GM18517 (cell line): ENCODE measurements at regions not wholly inside any gene's neighbourhood (a gene's known extent, or its start where the extent isn't known, plus 50 kb on each side); places are given as distances from the start of the nearest gene placed in this dataset.
"Not testable (repeated sequence)": the region's sequence is repeated elsewhere in the genome, so short reads cannot be mapped to it uniquely, and the experiment has no call there.

Experiments used
- ATAC-seq: cut with Tn5 transposase; IDR thresholded peaks from one replicate; pipeline ENCODE4 v1.9.1; 2021; ENCODE audit warnings: mild to moderate bottlenecking, moderate library complexity; ENCODE audit not compliant: unreplicated experiment

- no peak for ATAC-seq
These were observed 219.9 kb upstream of the SSTR4 start for GRCh38 chr20:22815206-22815551.

DNA sequence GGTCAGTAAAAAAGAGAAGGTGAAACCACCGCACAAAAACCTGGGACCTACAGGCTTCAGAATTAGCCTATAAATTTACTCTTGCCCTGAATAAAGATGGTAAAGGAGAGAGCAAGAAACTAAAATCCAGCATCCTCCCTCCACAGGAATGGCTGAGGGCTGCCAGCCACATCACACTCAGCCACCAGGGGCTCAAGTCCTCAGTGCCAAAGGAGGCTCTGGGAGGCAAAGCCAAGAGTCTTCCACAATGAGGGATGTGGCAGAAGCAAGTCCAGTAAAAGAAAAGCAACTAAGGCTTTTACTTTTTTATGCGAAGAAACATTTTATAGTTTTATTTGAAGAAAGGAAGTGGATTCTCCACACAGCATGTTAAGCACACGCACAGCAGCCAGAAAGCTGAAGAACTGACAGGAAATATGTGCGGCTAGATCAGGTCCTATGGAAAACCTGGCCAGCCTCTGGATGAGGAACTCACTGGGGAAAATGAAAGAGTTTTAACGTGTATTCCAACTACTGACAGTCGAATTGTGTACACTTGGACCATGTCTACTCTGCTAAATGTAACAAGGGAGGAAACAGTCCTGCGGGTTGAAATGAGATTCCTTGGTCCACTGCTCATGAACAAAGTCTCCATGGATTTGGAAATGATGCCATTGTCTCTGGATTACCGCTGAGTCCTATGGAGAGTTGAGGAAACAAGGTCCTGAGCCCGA lies 219.4 kb upstream of the SSTR4 start:
- no peak for ATAC-seq

- ATAC-seq = no peak
These were observed 216.5 kb upstream of the SSTR4 start for GRCh38 chr20:22818636-22819035.

DNA sequence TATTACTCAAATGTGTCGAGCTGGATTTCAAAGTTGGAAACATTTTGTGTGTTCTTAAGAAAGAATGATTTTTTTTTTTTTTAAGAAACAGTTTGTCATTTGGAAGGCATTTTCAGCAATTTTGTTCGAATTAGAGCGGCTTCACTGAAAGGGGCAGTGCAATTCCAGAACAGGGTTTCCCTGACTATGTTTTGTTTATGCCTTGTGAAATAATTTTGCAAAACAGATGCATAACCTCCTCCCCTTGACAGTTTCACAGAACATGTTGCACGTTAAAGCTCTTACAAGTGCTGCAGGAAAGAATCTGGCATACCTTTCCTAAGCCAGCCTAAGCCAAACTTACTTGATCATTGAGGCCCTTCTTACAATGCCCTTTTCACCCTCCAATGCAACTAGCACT lies 216.0 kb upstream of the SSTR4 start:
- no peak for ATAC-seq

DNA sequence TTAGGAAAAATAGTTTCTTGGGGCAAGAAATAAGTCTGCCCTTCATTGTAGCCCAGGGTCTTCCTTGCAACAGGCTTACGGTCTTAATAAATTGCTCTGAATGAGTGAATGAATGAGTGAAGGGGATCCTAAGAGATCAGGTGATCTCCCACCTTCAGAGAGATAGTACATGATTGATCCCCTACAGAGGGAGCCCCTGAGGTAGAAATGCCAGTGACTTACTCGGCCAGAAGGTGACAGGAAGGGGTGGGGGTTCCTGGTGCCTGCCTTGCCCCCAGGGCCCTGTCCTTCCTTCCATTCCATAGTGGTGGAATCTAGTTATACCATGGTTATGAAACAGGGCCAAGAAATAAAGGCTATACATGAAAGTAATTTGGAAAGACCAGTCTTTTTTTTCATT lies 215.3 kb upstream of the SSTR4 start:
- no peak for ATAC-seq

DNA sequence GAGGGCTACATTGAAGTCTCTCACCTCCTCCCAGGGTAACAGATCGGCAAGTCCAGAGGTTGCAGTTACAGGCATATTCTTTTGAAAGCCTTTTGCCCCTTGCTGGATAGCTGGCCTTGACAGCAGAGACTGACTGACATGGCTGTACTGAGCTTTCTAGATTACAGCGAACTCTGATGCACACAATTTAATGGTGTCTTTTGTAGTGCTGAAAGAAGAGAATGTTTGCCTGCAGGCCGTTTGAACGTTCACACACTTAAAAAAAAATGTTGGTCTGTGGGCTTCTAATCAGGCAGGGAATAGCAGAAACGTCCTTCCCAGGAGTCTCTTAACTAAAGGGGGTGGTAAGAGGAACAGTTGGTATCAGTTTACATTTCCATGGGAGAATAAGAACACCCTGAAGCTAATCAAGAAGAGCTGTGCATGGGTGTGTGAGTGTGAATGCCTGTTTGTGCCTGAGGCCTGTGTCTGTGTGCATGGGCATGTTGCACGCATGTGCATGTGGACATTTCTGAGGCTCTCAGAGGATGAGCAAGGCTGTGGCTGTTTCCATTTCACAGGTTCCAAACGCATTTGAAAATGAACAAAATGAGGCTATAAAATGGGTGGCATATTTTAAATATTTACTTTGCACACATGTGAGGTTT lies 213.9 kb upstream of the SSTR4 start:
- no peak for ATAC-seq

DNA sequence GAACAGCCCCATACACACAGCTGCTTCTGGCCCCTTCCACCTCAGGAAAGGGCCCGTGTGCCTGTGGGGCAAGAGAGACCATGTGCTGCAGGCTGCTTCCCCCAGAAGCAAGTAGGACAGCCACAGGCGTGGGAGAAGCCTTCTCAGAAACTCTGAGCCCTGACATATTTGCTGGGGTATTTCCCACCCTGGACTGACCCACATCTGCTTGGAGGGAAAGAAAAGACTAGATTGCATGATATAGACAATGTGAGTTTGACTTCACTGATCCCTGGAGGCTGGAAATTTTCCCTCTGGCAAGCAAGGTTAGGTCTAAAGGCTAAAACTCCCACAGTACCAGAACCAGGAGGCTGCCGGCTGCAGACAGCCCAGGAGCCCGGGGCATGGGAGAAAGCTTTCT lies 213.3 kb upstream of the SSTR4 start:
- no peak for ATAC-seq

DNA sequence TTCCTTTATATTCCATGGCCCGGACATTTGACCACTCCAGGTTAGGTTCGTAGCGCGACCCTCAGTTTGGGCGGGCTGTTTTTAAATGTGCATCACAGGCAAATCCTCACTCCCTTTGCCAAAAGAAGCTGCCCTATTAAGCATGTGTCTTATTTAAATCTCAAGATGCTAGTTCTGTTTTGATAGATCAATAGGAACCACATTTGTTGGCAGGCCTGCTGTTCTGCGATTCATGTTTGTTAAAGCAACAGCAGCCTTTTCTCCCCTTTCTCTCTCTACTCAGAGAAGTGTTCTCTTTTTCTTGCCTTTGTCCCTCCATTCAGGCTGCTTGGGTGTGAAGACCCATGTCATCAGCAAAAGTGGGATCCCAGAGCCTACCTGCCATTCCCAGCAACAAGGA lies 212.0 kb upstream of the SSTR4 start:
- no peak for ATAC-seq

GRCh38 chr20:22824077-22824476 lies 211.0 kb upstream of the SSTR4 start:
- ATAC-seq = no peak

DNA sequence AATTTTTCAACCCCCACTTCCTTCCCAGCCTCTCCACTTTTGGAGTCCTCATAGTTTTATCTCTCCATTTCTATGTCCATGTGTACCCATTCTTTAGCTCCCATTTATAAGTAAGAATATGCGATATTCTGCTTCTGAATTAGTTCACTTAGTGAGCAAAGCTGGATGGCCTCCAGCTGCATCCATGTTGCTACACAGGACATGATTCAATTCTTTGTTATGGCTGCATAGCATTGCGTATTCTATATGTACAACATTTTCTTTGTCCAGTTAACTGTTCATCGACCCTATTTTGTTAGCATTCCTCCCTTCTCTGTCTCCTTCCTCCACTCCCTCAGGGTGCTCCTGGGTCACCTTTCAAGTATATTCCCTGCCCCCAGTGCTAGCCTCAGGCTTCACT lies 210.0 kb upstream of the SSTR4 start:
- no peak for ATAC-seq

DNA sequence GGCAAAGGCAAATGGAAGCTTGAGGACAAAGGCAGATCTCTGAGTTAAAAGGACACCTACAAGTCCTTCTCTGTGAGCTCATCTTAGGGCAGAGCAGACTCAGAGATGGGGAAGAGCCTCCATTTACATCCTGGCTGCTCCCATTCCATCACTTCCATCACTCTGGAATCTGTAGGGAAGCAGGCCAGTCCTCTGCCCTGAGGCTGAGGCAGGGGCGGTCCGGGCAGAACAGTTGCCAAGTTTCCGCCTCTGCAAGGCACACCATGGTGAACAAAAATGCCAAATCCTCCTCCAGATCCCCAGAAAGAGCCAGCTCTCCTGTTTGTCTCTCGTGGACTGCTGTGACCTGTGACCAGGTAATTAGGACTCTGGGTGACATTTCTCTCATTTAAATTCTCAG lies 209.6 kb upstream of the SSTR4 start:
- ATAC-seq = no peak

DNA sequence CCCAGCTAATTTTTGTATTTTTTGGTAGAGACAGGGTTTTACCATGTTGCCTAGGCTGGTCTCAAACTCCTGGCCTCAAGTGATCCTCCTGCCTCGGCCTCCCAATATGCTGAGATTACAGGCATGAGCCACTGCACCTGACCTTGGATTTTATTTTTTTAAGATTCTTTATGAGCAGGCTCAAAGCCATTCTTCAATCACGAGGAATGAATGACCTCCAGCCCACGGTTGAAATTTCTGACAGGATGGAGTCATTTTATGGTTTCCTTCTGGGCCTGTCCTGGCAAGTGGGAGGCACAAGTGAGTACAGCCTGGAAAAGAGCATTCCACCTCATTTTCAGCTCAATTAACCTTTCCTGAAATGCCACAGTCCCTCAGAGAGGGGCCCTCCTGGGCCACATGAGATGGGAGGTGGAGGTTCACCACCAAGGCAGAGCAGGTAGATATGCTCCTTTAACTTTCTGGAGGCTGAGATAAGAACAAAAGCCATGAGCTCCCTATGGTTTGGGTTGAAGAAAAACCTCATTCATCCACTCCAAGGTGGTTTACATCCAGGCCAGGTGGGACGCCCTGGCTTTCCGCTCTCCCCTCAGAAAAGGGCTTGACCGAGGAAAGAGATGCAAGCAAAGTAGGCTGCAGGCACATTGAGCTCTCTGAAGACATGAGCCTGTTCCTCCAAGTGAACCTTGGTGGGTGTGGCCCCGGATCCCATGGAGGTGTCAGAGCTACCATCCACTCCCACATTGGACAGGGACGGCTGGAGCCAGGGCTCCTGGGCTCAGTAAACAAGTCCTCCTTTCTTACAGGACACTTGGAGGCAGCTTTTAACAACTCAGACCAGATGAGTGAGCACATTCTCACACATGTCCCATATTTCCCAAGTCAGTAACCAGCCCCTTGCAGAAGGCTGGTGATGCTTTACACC lies 208.5 kb upstream of the SSTR4 start:
- ATAC-seq = no peak

DNA sequence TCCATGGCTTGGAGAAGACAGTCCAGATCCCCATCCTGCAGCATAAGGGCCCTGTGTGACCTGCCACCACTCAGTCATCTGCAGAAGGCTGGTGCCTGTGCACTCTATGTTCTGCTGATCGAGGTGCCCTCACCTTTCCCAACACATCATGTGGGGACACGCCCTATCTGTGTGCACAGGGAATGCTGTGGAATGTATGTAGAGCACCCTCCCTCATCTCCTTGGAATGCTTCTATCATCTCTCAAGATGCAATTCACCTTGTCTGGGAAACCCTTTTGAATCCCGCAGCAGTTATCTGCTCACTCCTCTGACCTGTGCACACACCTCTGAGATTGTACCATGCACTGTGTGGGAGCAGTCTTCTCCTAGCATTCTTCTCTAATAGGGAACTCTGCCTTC lies 207.2 kb upstream of the SSTR4 start:
- no peak for ATAC-seq

DNA sequence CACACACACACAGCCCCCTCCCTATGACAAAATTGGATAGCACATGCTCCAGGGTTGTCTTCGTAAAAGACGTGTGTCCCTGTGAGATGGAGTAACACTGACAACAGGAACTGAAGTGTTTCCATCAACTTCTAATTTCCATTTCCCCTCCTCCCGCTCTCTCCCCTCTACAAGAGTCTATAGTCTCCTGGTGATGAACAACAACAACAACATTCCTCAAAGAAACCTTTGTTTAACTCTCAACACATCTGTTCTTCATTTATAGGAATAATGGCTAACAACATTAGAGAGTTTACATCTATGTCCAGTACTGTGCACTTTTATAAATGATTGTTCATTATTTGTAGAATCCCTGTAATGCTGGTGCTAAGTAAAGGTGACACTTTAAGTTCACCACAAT lies 205.8 kb upstream of the SSTR4 start:
- ATAC-seq = no peak

DNA sequence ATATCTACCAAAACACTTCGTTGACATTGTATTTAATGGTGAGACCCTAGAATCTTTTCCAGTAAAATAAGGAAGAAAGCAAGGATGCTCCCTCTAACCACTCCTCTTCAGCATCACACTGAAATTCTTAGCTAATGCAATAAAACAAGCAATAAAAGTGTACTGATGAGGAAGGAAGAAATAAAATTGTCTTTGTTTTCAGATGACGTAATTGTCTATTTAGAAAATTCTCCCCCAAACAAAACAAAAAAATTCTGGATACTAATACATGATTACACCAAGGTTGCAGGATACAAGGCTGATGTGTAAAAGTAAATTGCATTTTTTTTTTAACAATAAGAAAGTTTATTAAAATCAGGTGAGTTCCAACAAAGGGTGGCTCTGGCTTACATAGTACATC lies 205.0 kb upstream of the SSTR4 start:
- no peak for ATAC-seq

DNA sequence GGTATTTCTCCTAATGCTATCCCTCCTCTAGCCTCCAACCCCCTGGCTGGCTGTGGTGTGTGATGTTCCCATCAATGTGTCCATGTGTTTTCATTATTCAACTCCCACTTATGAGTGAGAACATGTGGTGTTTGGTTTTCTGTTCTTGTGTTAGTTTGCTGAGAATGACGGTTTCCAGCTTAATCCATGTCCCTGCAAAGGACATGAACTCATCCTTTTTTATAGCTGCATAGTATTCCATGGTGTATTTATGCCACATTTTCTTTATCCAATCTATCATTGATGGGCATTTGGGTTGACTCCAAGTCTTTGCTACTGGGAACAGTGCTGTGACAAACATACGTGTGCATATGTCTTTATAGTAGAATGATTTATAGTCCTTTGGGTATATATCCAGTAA lies 204.4 kb upstream of the SSTR4 start:
- not testable (repeated sequence) for ATAC-seq

DNA sequence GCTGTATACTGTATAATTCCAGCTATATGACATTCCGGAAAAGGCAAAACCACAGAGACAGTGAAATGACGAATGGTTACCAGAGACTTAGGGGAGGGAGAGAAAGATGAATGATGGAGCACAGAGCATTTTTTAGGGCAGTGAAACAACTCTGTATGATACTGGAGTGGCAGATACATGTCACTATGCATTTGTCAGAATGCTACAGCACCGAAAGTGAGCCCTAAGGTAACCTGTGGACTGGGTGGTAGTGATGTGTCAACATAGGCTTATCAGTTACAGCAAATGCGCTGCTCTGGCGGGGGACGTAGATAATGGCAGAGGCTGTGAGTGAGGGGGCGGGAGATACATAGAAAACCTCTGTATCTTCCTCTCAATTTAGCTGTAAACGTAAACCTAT lies 201.3 kb upstream of the SSTR4 start:
- ATAC-seq = no peak

GRCh38 chr20:22834651-22835256 lies 200.4 kb upstream of the SSTR4 start:
- no peak for ATAC-seq

- no peak for ATAC-seq
These were observed 198.9 kb upstream of the SSTR4 start for GRCh38 chr20:22836211-22836610.

DNA sequence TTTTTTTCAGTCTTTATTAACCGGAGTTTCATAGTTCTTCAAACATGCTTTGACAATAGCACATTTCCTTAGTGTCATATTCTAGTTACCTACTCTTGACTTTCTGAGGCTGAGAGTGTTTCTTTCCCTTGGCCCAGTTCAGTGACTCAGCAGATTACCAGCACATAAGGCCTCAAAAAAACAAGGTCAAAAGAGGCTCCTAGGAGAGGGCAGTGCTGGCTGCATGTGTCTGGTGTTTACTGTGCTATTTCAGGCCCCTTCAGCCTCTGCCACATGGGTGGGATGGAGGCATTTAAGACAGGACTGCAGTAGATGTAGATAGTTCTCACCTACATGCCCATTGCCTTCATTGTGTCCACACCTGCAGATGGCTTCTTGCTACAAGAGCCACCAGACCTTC lies 198.2 kb upstream of the SSTR4 start:
- ATAC-seq = no peak

- ATAC-seq = no peak
These were observed 197.1 kb upstream of the SSTR4 start for GRCh38 chr20:22838001-22838400.

GRCh38 chr20:22841846-22842245 lies 193.3 kb upstream of the SSTR4 start:
- no peak for ATAC-seq
